ENCODE measurements at regions not wholly inside any gene's neighbourhood (a gene's known extent, or its start where the extent isn't known, plus 50 kb on each side); places are given as distances from the start of the nearest gene placed in this dataset.

- no peak for TF ChIP-seq CTCF (IDR thresholded peaks at IDR 0.05)
- no peak for TF ChIP-seq POLR2A (IDR thresholded peaks at IDR 0.05)
Observed at GRCh38 chr7:35422715-35423114, 168.8 kb upstream of the TBX20 start.
